OCI-LY1 (cell line): ENCODE measurements at regions not wholly inside any gene's neighbourhood (a gene's known extent, or its start where the extent isn't known, plus 50 kb on each side); places are given as distances from the start of the nearest gene placed in this dataset.

Experiments
- EZH2 ChIP-seq: fragments of 200-600 bp; sonication (generic), shearing (Covaris generic); IDR thresholded peaks from 2 replicates; pipeline ENCODE4 v1.8.0; 2017; ENCODE audit warnings: borderline replicate concordance, mixed run types, mild to moderate bottlenecking, antibody characterized with exemption, low read length, moderate library complexity, mixed read lengths
- TF ChIP-seq, protein P1 (sequence below): fragments of 200-600 bp; sonication (generic), shearing (Covaris generic); IDR thresholded peaks from 2 replicates; pipeline ENCODE4 v1.5.1; 2017; ENCODE audit warnings: mild to moderate bottlenecking, antibody characterized with exemption, low read length, moderate library complexity, mixed read lengths

DNA sequence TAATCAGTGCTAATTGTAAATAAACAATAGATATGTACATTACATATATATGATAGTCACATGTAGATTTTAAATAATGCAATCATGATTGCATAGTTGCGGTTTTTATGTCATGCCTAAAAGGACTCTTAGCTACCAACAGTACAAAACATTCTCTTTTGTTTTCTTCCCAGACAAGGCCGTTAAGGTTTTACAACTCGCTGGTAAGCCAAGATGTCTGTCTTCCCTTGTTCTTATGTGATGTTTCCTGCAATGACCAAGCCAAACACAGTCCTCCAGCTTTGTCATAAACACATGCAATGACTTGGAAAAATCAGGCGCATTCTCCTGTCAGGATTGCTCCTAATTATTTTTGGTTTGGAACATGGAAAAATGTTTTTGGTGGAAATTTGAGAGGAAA is 192.3 kb upstream of the GLI3 start:
- TF ChIP-seq, protein P1, sequence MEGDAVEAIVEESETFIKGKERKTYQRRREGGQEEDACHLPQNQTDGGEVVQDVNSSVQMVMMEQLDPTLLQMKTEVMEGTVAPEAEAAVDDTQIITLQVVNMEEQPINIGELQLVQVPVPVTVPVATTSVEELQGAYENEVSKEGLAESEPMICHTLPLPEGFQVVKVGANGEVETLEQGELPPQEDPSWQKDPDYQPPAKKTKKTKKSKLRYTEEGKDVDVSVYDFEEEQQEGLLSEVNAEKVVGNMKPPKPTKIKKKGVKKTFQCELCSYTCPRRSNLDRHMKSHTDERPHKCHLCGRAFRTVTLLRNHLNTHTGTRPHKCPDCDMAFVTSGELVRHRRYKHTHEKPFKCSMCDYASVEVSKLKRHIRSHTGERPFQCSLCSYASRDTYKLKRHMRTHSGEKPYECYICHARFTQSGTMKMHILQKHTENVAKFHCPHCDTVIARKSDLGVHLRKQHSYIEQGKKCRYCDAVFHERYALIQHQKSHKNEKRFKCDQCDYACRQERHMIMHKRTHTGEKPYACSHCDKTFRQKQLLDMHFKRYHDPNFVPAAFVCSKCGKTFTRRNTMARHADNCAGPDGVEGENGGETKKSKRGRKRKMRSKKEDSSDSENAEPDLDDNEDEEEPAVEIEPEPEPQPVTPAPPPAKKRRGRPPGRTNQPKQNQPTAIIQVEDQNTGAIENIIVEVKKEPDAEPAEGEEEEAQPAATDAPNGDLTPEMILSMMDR = no peak
- no peak for TF ChIP-seq EZH2
